Mesothelial cell of epicardium (in vitro differentiated cells): ENCODE measurements at regions not wholly inside any gene's neighbourhood (a gene's known extent, or its start where the extent isn't known, plus 50 kb on each side); places are given as distances from the start of the nearest gene placed in this dataset.

Source experiments
- DNase-seq, 2 experiments: peaks; one replicate each; pipeline ENCODE4 v3.0.0; 2021; ENCODE audit warnings: low spot score in 2 of 2; ENCODE audit not compliant: unreplicated experiment in 2 of 2
- H3K27ac Mint-ChIP-seq: 2 replicates; pipeline ENCODE4 v1.8.0; 2021; ENCODE audit warnings: mixed read lengths
- H3K27me3 Mint-ChIP-seq: 2 replicates; pipeline ENCODE4 v1.8.0; 2021; ENCODE audit warnings: low read depth, mixed read lengths
- H3K36me3 Mint-ChIP-seq: 2 replicates; pipeline ENCODE4 v1.8.0; 2021; ENCODE audit warnings: mixed read lengths
- H3K4me1 Mint-ChIP-seq: 2 replicates; pipeline ENCODE4 v1.8.0; 2021; ENCODE audit warnings: mixed read lengths
- H3K4me3 Mint-ChIP-seq: 2 replicates; pipeline ENCODE4 v1.8.0; 2021; ENCODE audit warnings: mild to moderate bottlenecking, moderate library complexity, mixed read lengths
- H3K9me3 Mint-ChIP-seq: 2 replicates; pipeline ENCODE4 v1.8.0; 2021; ENCODE audit warnings: mixed read lengths
- TF ChIP-seq, protein P1 (sequence below): fragments of 200-600 bp; sonication (generic); IDR thresholded peaks from one replicate; pipeline ENCODE4 v1.5.0; 2021; ENCODE audit warnings: antibody characterized with exemption; ENCODE audit not compliant: unreplicated experiment

- Mint-ChIP-seq H3K27ac (no peak overlapping the region), H3K36me3 (peaks cover 6% of the 10 kb centered on the region), H3K9me3 (peaks cover 13% of the 10 kb centered on the region)
Measured at GRCh38 chr6:17004269-17004668, 97.6 kb upstream of the STMND1 start.

DNA sequence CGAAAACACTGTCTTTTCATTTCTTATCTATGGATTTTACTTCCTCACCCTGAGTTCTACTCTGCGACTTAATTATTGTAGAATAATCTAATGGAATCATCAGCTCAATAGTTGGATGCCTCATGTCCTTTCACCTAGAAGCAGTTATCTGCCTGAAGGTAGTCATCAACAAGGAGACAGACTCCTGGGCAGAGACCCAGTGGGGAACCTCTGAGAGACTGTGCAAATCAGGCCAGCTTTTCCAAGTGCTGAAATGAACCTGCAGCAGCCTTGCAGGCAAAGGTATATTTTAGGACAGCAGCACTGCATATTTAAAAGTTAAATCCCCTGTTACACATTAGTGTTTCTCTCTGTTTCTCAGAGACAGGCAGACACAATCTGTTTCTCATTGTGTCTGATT, 99.7 kb upstream of the STMND1 start:
- Mint-ChIP-seq H3K27me3 (peaks cover 25% of the 10 kb centered on the region), H3K9me3 (peaks cover 14% of the 10 kb centered on the region), H3K4me1 (peaks cover 18% of the 10 kb centered on the region), H3K36me3 (no peaks in the 10 kb centered on the region), H3K4me3 (no peak overlapping the region), H3K27ac (no peak overlapping the region)
- TF ChIP-seq, protein P1, sequence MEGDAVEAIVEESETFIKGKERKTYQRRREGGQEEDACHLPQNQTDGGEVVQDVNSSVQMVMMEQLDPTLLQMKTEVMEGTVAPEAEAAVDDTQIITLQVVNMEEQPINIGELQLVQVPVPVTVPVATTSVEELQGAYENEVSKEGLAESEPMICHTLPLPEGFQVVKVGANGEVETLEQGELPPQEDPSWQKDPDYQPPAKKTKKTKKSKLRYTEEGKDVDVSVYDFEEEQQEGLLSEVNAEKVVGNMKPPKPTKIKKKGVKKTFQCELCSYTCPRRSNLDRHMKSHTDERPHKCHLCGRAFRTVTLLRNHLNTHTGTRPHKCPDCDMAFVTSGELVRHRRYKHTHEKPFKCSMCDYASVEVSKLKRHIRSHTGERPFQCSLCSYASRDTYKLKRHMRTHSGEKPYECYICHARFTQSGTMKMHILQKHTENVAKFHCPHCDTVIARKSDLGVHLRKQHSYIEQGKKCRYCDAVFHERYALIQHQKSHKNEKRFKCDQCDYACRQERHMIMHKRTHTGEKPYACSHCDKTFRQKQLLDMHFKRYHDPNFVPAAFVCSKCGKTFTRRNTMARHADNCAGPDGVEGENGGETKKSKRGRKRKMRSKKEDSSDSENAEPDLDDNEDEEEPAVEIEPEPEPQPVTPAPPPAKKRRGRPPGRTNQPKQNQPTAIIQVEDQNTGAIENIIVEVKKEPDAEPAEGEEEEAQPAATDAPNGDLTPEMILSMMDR: no peak
- no peak for DNase-seq

More at GRCh38 chr6:17004269-17004668, 97.6 kb upstream of the STMND1 start:
- DNase-seq: no peak
- TF ChIP-seq, protein P1: no peak
- Mint-ChIP-seq H3K4me1 (peaks cover 10% of the 10 kb centered on the region), H3K27me3 (peaks cover 19% of the 10 kb centered on the region), H3K4me3 (no peak overlapping the region)

DNA sequence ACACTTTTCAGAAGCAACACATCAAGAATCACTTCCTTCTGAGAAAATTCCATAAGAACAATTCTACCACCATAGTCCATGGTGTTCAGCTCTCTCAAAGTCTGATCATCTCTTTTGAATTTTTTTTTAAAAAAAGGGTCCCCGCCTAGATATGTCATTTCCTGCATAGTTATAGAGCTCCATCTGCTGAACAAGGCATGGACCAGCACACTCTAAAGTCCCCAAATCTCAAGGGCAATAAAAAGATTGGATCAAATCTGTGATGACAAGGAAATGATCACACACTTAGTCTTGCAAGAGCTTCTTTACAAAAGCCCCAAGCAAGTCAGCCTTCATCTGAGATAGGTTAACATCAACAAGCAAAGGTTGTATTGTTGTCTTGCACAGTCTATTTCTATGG, 100.7 kb upstream of the STMND1 start:
- no peak for DNase-seq
- H3K9me3 Mint-ChIP-seq: peaks cover 11% of the 10 kb centered on the region
- TF ChIP-seq, protein P1: no peak
- H3K4me1 Mint-ChIP-seq: peaks cover 18% of the 10 kb centered on the region
- no peaks in the 10 kb centered on the region for H3K36me3 Mint-ChIP-seq
- no peak overlapping the region for H3K4me3 Mint-ChIP-seq
- peaks cover 26% of the 10 kb centered on the region for H3K27me3 Mint-ChIP-seq
- no peak overlapping the region for H3K27ac Mint-ChIP-seq

DNA sequence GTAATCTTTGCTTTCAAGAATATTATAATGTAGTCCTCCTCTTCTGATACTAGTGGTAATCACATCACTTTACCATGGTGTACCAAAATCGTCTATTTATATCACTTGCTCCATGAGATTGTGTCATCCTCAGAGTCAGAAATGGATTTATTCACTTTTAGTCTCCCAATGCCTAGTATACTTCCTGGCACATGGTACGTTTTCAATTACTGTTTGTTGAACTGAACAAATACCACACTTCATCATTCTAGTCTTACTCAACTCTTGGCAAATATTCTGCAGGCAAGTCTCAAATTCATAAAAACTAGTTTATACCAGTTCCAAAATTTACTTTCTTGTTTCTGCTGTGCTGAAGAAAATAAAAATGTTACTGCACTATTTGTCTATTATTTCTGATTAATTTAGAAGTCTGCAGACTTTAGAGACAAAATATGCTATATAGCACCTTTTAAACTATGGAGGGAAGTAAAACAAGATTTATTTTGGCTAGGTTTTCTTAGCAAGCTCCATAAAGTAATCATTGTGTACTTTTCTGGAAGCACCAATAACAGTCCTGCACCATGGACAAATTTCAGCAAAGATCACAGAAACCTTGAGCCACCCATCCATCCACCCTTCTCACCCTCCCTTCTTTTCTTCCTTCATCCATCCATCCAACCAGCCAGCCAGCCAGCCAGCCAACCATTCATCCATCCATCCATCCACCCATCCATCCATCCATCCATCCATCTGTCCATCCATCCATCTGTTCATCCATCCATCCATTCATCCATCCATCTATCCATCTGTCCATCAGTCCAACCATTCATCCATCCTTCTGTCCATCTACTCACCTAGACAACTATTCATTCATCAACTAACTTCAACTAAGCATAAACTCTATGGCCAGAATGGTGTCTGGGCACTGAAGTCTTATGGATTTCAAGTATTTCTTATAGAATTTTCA, 102.1 kb upstream of the STMND1 start:
- H3K4me3 Mint-ChIP-seq: no peak overlapping the region

GRCh38 chr6:16998461-16998860, 103.4 kb upstream of the STMND1 start:
- Mint-ChIP-seq H3K36me3 (no peaks in the 10 kb centered on the region), H3K27me3 (peaks cover 33% of the 10 kb centered on the region), H3K27ac (no peak overlapping the region), H3K4me3 (no peak overlapping the region), H3K4me1 (peaks cover 9% of the 10 kb centered on the region), H3K9me3 (peaks cover 14% of the 10 kb centered on the region)
- no peak for DNase-seq
- TF ChIP-seq, protein P1: no peak

More for the DNA sequence above, 102.1 kb upstream of the STMND1 start:
- Mint-ChIP-seq H3K9me3 (peaks cover 14% of the 10 kb centered on the region), H3K4me1 (peaks cover 18% of the 10 kb centered on the region), H3K27me3 (peaks cover 30% of the 10 kb centered on the region), H3K36me3 (no peaks in the 10 kb centered on the region), H3K27ac (no peak overlapping the region)
- no peak for DNase-seq
- TF ChIP-seq, protein P1: no peak
